HG02840 (cell line): ENCODE measurements at regions not wholly inside any gene's neighbourhood (a gene's known extent, or its start where the extent isn't known, plus 50 kb on each side); places are given as distances from the start of the nearest gene placed in this dataset.
"Not testable (repeated sequence)": the region's sequence is repeated elsewhere in the genome, so short reads cannot be mapped to it uniquely, and the experiment has no call there.

Experiments used
- ATAC-seq: cut with Tn5 transposase; IDR thresholded peaks from one replicate; pipeline ENCODE4 v1.9.1; 2021; ENCODE audit warnings: mild to moderate bottlenecking, moderate library complexity, moderate number of reproducible peaks; ENCODE audit not compliant: unreplicated experiment, low FRiP score

DNA sequence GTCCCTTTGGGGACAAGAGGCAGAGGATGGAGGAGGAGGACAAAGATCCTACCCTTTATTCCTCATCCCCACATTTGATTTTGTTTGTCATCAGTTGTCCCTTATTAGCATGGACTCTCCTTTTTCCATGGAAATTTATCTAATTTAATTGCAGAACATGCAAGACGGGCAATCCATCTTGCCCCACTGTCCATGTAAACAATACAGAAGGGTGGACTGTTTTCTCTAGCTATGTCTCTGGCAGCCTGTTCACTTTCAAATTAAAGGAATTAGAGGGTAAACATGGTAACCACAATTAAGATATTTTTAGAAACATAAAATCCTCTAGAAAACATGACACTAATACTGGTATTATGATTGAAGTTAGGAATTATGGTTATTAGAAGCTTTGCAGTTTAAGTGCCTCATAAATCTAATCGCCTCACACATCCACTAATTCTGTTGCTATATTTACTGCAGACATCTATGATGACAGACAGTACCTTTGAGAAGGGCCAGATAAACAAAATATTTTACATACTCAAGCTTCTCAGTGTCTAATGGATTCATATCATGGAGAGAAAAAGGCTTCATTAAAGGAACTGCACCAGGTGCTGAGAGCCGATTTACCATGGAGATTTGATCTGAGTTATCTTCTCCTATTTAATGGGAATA is 215.5 kb downstream of the LNPK start:
- no peak for ATAC-seq

DNA sequence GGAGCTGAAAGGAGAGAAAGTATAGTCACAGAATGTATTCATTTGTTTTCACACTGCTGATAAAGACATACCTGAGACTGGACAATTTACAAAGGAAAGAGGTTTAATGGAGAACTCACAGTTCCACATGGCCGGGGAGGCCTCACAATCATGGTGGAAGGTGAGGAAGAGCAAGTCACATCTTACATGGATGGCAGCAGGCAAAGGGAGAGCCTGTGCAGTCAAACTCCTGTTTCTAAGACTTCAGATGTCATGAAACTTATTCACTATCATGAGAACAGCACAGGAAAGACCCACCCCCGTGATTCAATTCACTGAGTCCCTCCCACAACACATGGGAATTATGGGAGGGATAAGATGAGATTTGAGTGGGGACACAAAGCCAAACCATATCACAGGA is 224.7 kb downstream of the LNPK start:
- ATAC-seq = not testable (repeated sequence)

DNA sequence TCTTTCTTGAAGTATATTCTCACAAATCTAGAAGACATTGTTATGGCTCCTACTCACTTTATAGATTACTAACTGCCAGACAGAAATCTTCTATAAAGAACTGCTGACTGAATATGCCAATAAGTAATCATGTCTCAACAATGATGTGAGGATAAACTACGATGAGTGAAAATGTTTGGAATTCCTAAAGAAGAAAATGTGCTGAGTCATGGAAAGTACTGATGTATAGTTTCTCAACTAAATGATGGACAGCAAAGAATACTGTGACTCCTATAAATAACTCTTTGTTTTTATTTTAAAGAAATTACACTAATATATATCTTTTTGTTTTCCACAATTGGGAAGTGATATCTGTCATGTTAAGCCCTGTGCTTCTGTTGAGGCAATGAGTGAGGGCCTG is 232.9 kb downstream of the LNPK start:
- ATAC-seq = no peak

DNA sequence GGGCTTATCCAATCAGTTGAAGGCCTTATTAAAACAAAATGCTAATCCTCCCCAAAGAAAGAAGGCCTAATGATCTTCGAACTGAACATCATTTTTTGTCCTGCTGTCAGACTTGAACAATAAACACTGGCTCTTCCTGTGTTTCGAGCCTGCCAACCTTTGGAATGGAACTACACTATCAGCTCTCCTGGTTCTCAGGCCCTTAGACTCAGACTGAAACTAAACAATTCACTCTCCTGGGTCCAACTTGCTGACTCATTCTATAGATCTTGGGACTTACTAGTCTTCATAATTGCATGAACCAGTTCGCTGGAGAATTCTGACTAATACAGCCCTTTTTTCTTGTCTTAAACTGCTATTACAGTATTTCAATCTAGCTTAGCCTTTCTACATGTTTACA is 235.2 kb downstream of the LNPK start:
- no peak for ATAC-seq

DNA sequence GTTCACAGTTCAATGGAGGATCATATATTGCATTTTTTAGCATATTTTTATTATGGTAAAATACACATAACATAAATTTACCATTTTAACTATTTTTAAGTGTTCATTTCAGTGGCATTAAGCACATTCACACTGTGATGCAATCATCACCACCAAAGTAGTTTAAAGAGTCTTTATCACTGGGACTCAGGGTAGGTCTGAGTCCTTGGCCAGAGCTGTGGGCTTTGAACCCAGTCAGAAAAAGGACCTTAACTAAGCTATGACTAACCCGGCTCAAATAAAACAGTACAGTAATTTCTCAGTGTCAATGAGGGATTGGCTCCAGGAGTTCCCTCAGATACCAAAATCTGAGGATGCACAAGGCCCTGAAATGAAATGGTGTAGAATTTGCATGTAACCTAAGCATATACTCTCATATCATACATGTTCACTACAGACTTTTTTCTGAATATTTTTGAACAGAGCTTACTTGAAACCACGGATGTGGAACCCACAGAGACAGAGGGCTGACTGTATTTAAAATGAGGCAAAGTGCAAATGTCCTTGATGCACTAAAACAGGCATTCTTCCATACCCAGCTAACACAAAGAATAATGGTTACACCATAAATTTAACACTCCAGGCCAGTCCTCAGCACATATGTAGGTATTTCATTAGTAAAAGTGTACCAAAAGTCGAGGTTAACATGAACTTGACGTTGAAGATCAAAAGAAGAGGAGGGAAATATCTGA is 246.2 kb downstream of the LNPK start:
- no peak for ATAC-seq

DNA sequence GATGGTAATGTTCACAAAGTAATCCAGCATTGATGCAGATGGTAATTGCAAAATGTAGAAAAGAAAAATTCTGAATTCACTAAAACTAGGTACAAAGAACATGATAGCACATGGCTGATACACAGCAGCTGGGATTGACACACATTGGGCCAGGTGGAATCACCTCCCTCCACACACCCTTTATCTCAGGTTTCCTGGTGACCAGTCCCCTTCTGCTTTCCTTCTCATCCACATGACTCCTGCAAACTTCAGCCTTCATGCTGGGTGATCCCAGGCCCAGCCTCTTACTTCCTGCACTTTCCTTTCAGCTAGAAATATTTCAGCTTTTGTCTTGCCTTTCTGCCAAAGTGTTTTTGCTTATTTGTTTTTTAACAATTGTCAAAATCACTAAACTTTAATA is 246.9 kb downstream of the LNPK start:
- no peak for ATAC-seq

DNA sequence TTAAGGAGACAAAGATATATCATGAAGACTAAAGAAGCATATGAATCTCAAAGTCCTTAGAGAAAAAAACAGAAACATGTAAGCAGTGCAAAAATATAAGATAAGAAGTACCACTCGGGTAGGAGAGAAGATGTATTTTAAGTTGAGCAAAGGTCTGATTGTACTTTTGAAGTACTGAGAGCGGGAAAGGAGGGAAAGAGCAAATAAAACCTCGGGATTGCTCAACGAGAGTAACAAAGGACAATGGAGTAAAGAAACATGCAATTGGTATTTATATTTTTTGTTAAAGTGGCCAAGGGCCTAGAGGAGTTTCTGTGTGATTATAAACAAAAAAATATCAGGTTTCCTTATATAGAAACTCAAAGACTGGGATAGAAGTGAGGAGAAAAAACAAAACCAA is 251.9 kb downstream of the LNPK start:
- no peak for ATAC-seq

DNA sequence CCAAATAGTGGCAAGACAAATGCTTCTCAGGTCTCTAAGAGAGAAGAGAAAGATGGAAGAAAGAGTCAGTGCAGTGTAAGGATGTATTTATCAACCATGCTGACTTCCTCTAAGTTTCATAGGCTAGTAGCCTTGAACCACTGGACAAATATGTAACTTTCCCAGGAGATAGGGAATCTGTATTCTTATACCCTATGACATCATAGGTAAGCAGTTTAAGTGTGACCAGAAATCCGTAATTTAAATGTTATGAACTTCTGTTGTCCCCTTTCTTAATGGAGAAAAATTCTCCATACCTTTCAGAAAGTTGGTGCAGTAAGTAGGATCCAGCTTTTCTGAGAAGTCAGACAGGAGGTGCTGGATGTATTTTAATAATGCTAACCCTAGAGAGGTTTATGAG is 256.2 kb downstream of the LNPK start:
- ATAC-seq = no peak

DNA sequence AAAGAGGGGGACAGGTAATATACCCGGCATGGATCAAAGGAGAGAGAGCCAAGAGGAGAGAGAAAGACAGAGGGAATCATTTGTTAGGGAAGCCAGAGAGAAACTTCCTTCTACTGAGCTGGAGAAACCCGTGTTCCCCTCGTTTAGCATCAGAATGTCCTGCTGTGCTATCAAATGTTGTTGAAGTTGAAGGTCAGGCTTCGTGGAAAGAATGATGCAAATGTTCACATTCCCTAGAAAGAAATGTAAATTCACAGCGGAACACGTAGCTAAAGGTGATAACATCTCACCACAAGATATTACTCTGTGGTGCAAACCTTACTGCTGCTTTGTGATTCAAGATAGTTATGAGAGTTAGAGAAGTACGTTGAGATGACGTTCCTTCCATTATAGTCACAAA is 258.1 kb downstream of the LNPK start:
- ATAC-seq = no peak

DNA sequence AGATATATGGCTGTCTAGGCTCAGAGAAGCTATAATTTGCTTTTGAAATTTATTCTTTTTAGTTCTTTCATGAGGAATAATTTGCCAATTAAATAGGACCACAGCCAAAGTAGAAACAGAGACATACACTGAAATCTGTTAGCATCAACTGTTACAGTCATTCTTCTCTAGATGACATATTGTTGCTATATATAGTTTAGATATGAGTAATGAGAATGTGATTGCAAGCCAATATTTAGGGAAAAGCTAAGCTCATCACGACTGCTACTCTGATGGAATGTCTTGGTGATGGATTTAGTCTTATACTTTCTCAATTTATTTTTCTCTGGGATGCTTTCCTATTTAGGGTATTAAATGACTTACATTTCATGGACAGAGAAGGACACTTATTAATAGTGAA is 259.1 kb downstream of the LNPK start:
- no peak for ATAC-seq

DNA sequence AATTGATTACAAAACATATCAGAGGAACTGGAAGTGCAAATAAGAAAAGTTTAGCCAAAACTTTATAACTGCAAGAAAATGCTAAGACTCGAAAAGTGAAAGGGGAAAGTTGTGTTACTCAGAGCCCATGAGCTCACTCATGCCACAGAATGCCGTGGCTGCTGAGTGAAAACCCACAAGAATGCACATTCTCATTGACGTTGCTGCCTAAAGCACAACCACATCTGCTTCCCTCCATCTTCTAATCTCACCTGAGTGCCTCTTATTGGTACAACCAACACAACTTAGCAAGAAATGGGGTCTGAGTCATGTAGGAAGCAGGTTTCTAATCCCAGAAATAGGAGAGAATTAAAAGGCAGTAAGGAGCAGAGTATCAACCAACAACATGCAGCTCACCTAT is 259.7 kb downstream of the LNPK start:
- no peak for ATAC-seq

DNA sequence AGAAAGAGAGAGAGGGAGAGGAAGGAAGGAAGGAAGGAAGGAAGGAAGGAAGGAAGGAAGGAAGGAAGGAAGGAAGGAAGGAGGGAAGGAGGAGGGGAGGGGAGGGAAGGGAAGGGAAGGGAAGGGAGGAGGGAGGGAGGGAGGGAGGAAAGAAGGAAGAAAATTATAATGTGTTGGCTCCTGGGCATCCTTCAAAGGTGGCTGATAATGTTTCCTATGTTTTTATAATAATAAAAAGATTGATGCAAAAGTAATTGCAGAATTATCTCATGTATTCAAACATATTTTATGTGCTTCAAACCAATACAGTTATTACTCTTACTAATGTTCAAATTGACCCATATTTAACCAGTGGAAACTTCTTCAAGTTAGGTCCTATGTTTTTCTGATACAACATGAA is 260.9 kb downstream of the LNPK start:
- ATAC-seq = no peak

DNA sequence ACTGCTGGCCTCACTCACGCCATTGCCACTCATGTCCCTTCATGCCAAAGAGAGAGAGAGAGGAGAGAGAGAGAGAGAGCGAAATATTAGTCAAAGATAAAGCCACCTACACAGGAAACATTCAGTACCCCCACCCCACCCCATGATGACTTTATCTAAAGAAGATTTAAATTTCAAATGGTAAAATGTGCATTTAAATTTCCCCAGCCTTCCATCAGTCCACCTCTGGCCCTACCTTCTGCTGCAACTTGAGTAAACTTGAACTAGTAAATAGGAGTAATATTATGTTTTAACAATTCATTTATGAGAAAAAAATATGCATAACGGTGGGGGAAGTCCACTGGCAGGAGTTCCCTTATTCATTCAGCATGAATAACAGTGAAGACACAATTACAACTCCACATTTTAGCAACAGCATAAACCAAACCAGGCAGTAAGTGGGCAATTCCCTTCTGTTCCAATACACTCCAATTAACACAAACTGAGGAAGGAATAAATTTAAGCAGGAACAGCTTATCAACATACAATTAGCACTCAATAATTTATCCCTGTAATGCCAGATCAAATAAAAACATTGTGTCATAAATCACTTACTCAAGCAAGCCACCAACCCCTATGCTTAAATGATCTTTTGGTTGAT is 264.2 kb downstream of the LNPK start:
- ATAC-seq = no peak

DNA sequence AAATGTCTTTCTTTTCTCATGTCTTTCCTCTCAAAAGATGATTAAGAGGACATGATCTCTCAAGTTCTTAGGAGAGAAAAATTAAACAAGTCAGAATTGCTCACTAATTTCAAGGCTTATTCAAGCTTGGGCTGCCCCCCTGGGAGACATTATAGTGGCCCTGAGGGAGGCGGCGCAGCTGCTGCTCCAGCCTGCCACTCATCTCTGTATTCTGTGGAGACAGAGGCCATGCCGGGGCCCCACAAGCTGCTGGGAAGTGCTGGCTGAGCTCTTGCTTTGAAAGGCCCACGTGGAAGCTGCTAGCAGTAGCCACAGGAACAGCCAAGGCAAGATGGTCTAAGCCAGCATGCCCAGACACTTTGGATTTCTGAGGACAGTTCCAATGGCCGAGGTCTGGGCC is 267.4 kb downstream of the LNPK start:
- no peak for ATAC-seq

DNA sequence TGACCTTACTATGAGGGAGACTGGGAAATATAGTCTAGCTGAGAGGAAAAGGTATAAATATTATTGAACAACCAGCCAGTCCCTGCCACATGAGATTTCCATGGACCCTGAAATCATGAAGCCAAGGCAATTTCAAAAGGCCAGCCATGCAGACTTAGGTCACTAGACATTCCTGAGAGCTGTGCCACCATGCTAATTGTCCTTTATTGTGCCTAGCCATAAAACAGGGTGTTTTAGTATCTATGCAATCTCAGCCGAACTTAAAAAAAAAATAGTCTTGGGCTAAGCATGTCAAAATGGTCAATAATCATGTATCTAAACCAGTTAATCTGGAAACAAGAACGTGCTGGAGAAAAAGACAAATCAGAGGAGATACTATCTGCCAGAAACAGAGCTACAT is 269.5 kb downstream of the LNPK start:
- ATAC-seq = no peak

DNA sequence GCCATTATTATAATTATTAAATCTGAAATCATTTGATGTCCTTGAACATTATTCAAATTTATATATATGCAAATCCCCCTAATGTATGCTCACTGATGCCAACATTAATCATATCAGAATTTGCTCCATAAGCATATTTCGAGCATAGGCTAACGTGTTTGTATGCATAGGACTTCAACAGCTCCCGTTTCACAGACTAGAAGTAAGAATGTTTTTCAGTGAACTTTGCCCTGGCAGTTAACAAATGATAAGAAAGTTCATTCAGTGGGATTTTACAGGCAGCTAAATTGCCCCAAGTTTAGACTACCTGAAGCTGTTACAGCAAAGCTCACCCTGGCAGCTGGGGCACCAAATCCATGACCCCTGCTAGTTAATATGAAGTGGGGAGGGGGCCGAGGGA is 272.0 kb downstream of the LNPK start:
- no peak for ATAC-seq

DNA sequence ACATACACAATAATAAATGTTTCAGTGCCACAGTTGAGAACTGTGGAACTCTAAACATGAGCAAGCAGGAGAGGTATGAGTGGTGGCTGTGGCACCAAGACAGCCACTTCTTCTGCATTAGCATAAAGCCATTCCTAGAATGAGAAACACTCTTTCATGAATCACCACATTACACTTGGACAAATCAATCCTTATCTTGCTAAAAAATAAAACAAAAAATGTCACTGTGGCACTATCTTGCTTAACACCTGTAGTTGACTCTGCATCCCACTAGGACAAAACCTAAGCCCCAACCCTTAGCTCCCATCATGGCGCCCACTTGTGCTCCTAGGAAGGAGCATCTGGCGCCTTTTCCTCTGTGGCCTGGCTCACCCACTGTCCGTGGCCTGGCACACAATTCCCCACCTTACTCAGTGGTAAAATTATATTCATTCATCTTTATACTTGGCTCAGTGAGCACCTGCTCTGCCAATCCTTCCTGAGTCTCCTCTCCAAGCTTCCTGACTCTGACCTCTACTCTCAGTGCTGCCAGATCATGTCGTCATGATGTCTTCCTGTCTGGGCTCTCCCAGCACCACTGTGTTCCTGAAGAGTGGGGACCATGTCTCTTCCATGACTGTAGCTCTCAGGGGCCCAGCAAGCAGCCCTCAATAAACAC is 272.9 kb downstream of the LNPK start:
- ATAC-seq = no peak

DNA sequence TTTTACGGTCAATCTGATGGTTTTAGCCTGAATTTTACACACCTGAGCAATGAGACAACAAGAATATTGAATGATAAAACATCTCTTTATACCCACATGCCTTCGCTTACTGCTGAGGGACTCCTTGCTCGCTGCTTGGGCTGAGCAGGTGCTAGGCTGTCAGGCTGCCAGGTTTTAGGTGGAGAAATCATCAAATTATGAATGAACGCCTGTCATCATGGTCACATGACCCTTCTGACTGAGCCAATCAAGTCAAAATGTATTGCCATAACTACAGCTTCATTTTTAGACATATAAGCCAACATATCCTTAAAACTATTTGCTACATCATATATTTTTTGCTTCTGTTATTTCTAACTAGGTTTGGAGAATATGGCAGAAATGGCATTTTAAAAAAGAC is 274.0 kb downstream of the LNPK start:
- no peak for ATAC-seq

DNA sequence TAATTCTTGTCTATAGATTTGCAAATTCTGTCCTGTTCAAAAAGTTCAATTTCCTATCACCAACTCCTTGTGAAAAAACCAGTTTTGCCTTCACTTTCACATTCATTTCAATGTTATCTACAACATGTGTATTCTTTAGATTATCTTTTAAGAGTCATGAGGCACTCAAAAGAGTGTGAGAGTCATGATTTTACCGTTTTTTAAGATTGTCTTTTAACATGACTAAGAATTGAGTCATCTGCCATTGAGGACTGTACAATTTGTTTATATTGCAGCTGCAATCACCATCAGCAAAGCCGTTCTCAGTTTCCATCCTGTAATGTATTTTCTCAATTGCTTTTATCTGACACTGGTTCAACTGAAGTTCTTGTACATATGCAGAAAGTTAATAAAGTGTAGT is 275.8 kb downstream of the LNPK start:
- ATAC-seq = no peak

DNA sequence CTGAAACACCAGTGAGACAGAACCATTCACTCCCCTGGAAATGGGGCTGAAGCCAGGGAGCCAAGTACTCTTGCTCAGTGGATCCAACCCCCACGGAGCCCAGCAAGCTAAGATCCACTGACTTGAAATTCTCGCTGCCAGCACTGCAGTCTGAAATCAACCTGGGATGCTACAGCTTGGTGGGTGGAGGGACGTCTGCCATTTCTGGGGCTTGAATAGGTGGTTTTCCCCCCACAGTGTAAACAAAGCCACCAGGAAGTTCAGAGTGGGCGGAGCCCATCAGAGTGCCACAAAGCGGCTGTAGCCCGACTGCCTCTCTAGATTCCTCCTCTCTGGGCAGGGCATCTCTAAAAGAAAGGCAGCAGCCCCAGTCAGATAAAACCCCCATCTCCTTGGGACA is 292.8 kb downstream of the LNPK start:
- no peak for ATAC-seq

DNA sequence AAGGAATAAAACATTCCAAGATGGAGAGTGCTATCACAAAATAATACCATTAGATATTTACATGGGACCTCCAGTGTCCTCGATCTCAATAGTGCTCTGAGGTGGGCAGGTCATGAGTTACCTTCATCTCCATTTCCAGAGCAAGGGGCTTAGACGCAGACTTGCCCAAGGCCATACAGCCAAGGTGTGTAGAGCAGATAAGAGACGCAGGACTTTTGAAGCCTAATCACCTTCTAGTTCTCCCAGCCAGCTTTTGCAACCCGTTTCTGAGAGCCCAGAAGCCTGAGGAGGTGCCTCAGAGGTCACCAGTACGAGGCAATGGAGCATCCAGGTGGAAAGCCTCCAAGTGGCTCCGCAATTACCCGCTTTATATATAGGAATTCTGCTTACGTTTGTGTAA is 294.7 kb downstream of the LNPK start:
- ATAC-seq = no peak
